Right lobe of liver (tissue), 6 donors: ENCODE measurements at regions not wholly inside any gene's neighbourhood (a gene's known extent, or its start where the extent isn't known, plus 50 kb on each side); places are given as distances from the start of the nearest gene placed in this dataset.

Source experiments
- ATAC-seq, 4 donors: fragments of 200-7000 bp; cut with Tn5 transposase; one replicate each; pipeline ENCODE4 v1.9.1; 2020; ENCODE audit warnings: mild to moderate bottlenecking in 4 of 4, moderate library complexity in 4 of 4
- DNase-seq, 3 donors: peaks; one replicate each; pipeline ENCODE4 v3.0.0-alpha.2; 2020
- H3K27ac ChIP-seq, 3 donors: fragments of 200-600 bp; one replicate each; pipeline ENCODE4 v1.8.0; 2022
- H3K27me3 ChIP-seq, 2 donors: fragments of 200-600 bp; one replicate each; pipeline ENCODE4 v1.8.0; 2022
- H3K36me3 ChIP-seq, 4 donors: fragments of 200-600 bp; sonication (generic) in 1 of 4; one replicate each; pipeline versions ENCODE4 v1.5.1 to v1.8.0; 2017 to 2022; ENCODE audit warnings: control low read depth in 1 of 4
- H3K4me1 ChIP-seq, 4 donors: fragments of 200-600 bp; sonication (generic) in 1 of 4; one replicate each; pipeline versions ENCODE4 v1.5.1 to v1.8.0; 2017 to 2022; ENCODE audit warnings: control low read depth in 1 of 4
- H3K4me3 ChIP-seq, 3 donors: fragments of 200-600 bp; one replicate each; pipeline ENCODE4 v1.8.0; 2022
- H3K9me3 ChIP-seq, 4 donors: fragments of 200-600 bp; sonication (generic) in 1 of 4; one replicate each; pipeline versions ENCODE4 v1.5.1 to v1.8.0; 2017 to 2022; ENCODE audit warnings: control low read depth in 1 of 4
- CTCF ChIP-seq, 4 donors: fragments of 200-600 bp in 3 of 4; fragments of 450-650 bp in 1 of 4; IDR thresholded peaks; one replicate each; pipeline versions ENCODE4 v1.5.1 to v1.8.0; 2016 to 2022; ENCODE audit warnings: antibody characterized with exemption in 4 of 4, mild to moderate bottlenecking in 2 of 4
- POLR2A ChIP-seq: fragments of 450-650 bp; IDR thresholded peaks from one replicate; pipeline ENCODE4 v1.6.1; 2017; ENCODE audit warnings: antibody characterized with exemption, mild to moderate bottlenecking
- WGBS: methylation state at CpG from one replicate; pipeline ENCODE4 v1.1.6; 2018; ENCODE audit warnings: low coverage, low lambda C conversion rate; ENCODE audit not compliant: insufficient coverage; ENCODE audit errors: missing lambda C conversion rate; 5-methylcytosine and 5-hydroxymethylcytosine counted together
- intact Hi-C, 2 donors: fragments of 100-400 bp; cut with DNase I; formaldehyde crosslinking; loops; one replicate each; pipeline versions ENCODE4 v1.11.2 to v1.14.1; 2022
- donor health status: DM: no; HTN: yes; CAD: no.
- donor health status: DM: no; HTN: no; CAD: no.
- donor health status: DM: no; HTN: no; CAD: no.
- donor health status: DM: no; HTN: yes; CAD: no.
- donor health status: DM: no; HTN: yes; CAD: no.

GRCh38 chr3:22937536-22937935, 265.6 kb upstream of the UBE2E2 start:
- no peak for TF ChIP-seq POLR2A
- TF ChIP-seq CTCF (IDR thresholded peaks at IDR 0.05) = no peak
- DNase-seq (no peak), ATAC-seq (no peak)
- no peaks in the 10 kb centered on the region for H3K4me1 ChIP-seq
- H3K36me3 ChIP-seq = no peaks in the 10 kb centered on the region
- no peaks in the 10 kb centered on the region for H3K9me3 ChIP-seq
- no peak overlapping the region for H3K27ac ChIP-seq
- intact Hi-C loops = no loop called here
- no peak overlapping the region for H3K4me3 ChIP-seq
- no peaks in the 10 kb centered on the region for H3K27me3 ChIP-seq

DNA sequence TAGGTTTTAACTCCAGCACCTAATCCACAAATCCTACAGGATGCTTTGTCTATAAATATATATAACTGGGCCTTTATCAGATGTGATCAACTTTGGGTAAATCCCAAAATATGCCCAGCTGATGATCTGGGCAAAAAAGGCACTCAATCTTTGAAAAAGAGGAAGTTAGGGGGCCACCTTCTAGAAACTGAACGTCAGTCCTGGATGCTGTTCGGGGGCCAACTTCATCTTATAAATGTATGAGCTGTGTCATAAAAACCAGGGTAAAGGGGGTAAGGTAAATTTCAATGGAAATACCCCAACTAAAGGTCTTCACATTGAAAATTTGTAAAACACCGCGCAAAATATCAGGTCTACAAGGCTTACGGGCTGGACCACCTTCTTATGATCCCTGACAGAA, 264.4 kb upstream of the UBE2E2 start:
- Histone ChIP-seq H3K4me1 (no peaks in the 10 kb centered on the region), H3K27ac (no peak overlapping the region)
- 75% methylated on average over 5 of the region's 5 CpGs for WGBS

GRCh38 chr3:22939349-22939748, 263.8 kb upstream of the UBE2E2 start:
- no peak overlapping the region for H3K27ac ChIP-seq
- WGBS = 68% methylated on average over 2 of the region's 2 CpGs
- no peak overlapping the region for H3K4me3 ChIP-seq
- TF ChIP-seq POLR2A = no peak
- no peak for TF ChIP-seq CTCF (IDR thresholded peaks at IDR 0.05)
- ATAC-seq = no peak
- H3K27me3 ChIP-seq = no peaks in the 10 kb centered on the region
- H3K36me3 ChIP-seq = no peaks in the 10 kb centered on the region
- no peaks in the 10 kb centered on the region for H3K4me1 ChIP-seq
- intact Hi-C loops = no loop called here
- DNase-seq = no peak
- H3K9me3 ChIP-seq = no peaks in the 10 kb centered on the region

More for the DNA sequence above, 264.4 kb upstream of the UBE2E2 start:
- intact Hi-C loops = no loop called here
- Histone ChIP-seq H3K27me3 (no peaks in the 10 kb centered on the region), H3K4me3 (no peak overlapping the region), H3K36me3 (no peaks in the 10 kb centered on the region), H3K9me3 (no peaks in the 10 kb centered on the region)
- DNase-seq = no peak
- TF ChIP-seq POLR2A (no peak), CTCF (IDR thresholded peaks at IDR 0.05) (no peak)
- ATAC-seq = no peak

GRCh38 chr3:22940285-22940684, 262.8 kb upstream of the UBE2E2 start:
- H3K36me3 ChIP-seq = no peaks in the 10 kb centered on the region
- H3K27me3 ChIP-seq = no peaks in the 10 kb centered on the region
- no peaks in the 10 kb centered on the region for H3K4me1 ChIP-seq
- TF ChIP-seq POLR2A = no peak
- no peak for TF ChIP-seq CTCF (IDR thresholded peaks at IDR 0.05)
- H3K9me3 ChIP-seq = no peaks in the 10 kb centered on the region
- no peak overlapping the region for H3K4me3 ChIP-seq
- no peak overlapping the region for H3K27ac ChIP-seq
- WGBS = 71% methylated on average over 7 of the region's 7 CpGs
- intact Hi-C loops = no loop called here
- ATAC-seq (no peak), DNase-seq (no peak)

- no peaks in the 10 kb centered on the region for H3K4me1 ChIP-seq
- TF ChIP-seq CTCF (IDR thresholded peaks at IDR 0.05) (no peak), POLR2A (no peak)
- no peak overlapping the region for H3K4me3 ChIP-seq
- ATAC-seq (no peak), DNase-seq (no peak)
- intact Hi-C loops = no loop called here
- H3K9me3 ChIP-seq = no peaks in the 10 kb centered on the region
- no peaks in the 10 kb centered on the region for H3K27me3 ChIP-seq
- H3K36me3 ChIP-seq = no peaks in the 10 kb centered on the region
- no peak overlapping the region for H3K27ac ChIP-seq
Measured at GRCh38 chr3:22942981-22943380, 260.1 kb upstream of the UBE2E2 start.
